C4-2B (cell line): ENCODE measurements at regions not wholly inside any gene's neighbourhood (a gene's known extent, or its start where the extent isn't known, plus 50 kb on each side); places are given as distances from the start of the nearest gene placed in this dataset.

Source experiments
- H3K27ac ChIP-seq: fragments of 450-650 bp; 2 replicates; pipeline ENCODE4 v1.5.1; 2017
- ZFX ChIP-seq: fragments of 450-650 bp; IDR thresholded peaks from 2 replicates; pipeline ENCODE4 v1.6.1; 2017
- TF ChIP-seq, protein P1 (sequence below): fragments of 450-650 bp; conservative IDR thresholded peaks from 2 replicates; pipeline ENCODE4 v1.5.1; 2017; ENCODE audit warnings: mild to moderate bottlenecking

DNA sequence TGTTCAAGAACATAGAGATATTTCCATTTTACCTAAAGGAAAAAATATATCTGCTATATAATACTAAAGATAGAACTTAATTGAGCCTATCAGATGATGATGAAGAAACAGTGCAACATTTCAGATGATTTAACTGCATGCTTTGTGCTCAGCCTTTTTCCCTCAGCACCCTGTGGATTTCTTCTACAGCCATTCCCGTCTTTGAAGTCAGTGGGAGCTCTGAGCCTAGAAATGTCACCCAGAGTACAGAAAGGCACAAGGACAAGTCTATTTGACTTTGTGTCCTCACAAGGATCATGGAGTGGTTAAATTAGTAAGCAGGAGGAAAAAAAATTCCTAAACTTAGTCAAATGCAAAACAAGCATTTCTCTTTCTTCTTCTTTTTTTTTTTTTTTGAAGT, 994.0 kb upstream of the FLRT2 start:
- no peak overlapping the region for H3K27ac ChIP-seq
- TF ChIP-seq ZFX, result no peak
- TF ChIP-seq, protein P1, sequence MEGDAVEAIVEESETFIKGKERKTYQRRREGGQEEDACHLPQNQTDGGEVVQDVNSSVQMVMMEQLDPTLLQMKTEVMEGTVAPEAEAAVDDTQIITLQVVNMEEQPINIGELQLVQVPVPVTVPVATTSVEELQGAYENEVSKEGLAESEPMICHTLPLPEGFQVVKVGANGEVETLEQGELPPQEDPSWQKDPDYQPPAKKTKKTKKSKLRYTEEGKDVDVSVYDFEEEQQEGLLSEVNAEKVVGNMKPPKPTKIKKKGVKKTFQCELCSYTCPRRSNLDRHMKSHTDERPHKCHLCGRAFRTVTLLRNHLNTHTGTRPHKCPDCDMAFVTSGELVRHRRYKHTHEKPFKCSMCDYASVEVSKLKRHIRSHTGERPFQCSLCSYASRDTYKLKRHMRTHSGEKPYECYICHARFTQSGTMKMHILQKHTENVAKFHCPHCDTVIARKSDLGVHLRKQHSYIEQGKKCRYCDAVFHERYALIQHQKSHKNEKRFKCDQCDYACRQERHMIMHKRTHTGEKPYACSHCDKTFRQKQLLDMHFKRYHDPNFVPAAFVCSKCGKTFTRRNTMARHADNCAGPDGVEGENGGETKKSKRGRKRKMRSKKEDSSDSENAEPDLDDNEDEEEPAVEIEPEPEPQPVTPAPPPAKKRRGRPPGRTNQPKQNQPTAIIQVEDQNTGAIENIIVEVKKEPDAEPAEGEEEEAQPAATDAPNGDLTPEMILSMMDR, result no peak

DNA sequence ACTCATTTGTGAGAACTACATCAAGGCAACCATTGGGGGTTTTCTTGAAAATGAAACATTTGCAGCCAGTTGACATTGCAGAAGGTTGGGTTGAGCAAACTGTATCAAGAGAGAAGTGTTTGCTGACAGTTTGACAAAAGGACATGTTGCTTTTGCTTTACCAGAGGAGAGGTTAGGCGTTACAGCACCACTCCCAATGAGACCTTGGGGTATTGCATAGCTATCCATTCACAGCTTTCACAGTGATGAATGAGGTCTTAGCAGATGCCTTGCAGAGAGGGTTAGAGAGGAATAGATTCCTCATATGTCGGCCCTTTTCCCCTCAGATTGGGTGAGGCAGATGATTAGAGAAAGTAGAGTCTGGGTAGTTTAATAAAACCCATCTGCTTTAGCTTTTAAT, 988.9 kb upstream of the FLRT2 start:
- TF ChIP-seq, protein P1, result no peak
- no peak for TF ChIP-seq ZFX
- H3K27ac ChIP-seq, result no peak overlapping the region

DNA sequence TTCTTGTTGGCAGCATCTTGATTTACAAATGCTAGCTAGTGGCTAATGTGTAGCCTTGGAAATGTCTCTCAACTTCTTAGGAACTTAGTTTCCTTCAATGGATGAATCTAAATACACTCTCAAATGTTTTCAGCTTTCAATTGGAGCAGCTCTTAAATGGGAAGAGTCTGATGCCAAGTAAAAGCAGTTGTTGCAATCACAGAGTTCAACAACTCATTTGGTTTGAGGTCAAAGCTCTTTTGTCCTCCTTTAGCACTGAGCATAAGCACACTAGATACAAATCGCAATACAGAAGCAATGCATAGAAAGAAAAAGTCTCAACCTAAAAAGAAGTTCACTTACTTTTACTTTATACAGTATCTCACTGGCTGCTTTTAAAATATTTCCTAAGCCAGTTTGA, 986.1 kb upstream of the FLRT2 start:
- no peak overlapping the region for H3K27ac ChIP-seq
- TF ChIP-seq ZFX, result no peak
- TF ChIP-seq, protein P1, result no peak

DNA sequence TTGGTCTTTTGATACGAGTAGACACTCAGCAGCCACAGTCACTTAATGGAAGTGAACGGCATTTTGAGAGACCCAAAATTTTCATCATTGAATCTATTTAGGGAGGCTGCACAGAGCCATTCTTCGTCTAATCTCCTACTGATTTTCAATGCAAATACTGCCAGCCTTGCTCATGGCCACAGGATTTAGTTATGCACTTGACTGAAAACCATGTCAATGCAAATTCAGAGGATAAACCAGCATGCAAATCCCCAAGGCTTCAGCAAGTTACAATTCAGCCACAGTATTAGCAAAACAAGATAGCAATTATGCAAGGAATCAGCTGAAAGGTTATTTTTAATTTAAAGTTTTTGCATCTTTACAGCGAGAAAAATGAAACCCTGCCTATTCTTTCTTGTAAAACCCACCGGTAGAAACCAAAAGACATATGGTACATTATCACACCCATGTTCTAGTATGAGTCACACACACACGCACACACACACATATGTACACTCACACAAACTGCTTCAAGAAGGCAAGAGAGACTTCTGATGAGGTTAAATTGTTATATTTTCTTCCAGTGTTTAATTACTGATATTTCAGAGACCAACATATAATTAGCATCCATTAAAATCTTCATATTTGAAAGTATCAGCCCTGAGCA, 985.3 kb upstream of the FLRT2 start:
- TF ChIP-seq, protein P1, result no peak
- TF ChIP-seq ZFX, result no peak
- no peak overlapping the region for H3K27ac ChIP-seq

DNA sequence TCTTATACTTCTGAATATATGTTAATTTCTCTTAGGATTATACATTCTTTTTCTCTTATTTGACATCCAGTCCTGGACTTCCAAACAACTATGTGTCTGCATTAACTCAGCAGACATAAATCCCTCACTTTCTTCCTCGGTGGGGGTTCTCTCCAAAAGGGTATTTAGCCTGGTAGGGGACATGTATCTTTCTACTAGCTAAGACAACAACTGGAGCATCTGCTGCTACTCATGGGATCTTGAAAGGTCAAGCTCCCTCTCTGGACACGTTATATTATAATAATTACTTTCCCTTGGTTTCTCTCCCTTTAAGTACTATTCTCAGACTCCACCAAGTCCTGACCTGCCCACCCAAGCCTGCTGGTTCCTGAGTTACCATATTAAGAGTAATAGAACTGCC, 983.7 kb upstream of the FLRT2 start:
- H3K27ac ChIP-seq, result no peak overlapping the region

DNA sequence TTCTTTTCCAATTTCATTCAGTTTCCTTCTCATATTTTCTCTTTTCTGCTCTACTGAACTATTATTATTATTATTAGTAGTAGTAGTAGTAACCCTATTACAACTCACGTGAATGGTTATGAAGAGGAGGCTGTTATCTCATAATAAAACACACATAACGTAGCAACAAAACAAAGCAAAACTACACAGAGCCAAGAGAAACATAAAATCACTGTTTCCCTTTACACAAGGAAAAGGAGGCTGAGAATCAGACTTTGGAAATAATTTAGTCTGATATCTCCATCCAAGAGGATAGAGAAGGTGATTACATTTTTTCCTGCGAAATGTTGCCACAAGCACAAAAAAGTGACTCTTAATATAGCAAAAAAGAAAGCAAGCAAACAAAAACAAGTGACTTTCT, 975.8 kb upstream of the FLRT2 start:
- TF ChIP-seq ZFX, result no peak
- TF ChIP-seq, protein P1, result no peak
- no peak overlapping the region for H3K27ac ChIP-seq

More for the DNA sequence above, 983.7 kb upstream of the FLRT2 start:
- TF ChIP-seq, protein P1, result no peak
- TF ChIP-seq ZFX, result no peak

DNA sequence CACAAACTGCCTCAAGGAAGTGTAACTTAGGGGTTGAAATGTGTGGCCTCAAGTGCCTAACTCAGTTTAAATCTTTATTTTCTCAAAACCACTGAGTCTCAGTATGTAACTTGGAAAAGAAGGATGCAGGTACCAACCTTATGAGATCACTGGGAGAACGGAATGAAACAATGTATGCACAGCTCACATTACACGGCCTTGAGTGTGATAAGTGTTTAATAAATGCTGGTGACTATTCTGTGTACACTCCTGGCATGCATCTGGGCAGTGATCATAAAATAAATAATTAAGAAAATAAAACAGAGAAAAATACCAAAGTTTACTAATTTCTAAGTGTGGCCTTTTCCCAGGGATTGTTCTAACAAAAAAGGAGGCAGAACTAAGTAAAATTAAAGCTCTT, 974.5 kb upstream of the FLRT2 start:
- TF ChIP-seq, protein P1, result no peak
- no peak for TF ChIP-seq ZFX

More for the DNA sequence above, 974.5 kb upstream of the FLRT2 start:
- no peak overlapping the region for H3K27ac ChIP-seq
